ENCODE measurements at regions not wholly inside any gene's neighbourhood (a gene's known extent, or its start where the extent isn't known, plus 50 kb on each side); places are given as distances from the start of the nearest gene placed in this dataset.

DNA sequence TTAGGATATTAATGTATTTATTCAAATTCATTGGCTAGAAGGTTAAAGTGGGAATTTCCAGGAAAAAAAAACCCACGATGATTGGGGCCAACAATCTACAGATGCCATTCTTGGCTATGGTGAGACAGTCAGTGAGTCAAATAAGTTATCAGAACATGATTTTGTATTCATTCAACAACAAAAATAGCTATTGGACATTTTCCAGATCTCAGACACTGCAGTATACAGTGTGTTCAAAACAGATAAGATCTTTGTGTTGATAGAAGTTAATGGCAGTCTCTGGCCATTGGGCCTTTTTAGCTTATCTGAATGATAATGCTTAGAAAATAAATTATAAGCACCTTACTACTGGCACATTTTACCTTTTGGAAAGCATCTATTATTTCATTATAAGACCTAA lies 547.7 kb downstream of the MAT2B start:
- H4K20me1 ChIP-seq (ENCODE audit: insufficient read depth): no peaks in the 10 kb centered on the region
- DNase-seq: no peak
- H3K27me3 ChIP-seq (replicated peaks; ENCODE audit: insufficient read depth): no peaks in the 10 kb centered on the region
- H3K9me2 ChIP-seq (ENCODE audit: insufficient read depth): no peaks in the 10 kb centered on the region
- no peak overlapping the region for H3K27ac ChIP-seq
- no peaks in the 10 kb centered on the region for H3K79me2 ChIP-seq (ENCODE audit: insufficient read depth)
- H3K4me2 ChIP-seq (ENCODE audit: unreplicated experiment): no peak overlapping the region
- no peak for TF ChIP-seq EZH2phosphoT487 (IDR thresholded peaks at IDR 0.05; ENCODE audit: insufficient read depth, low read depth)
- TF ChIP-seq EZH2 (IDR thresholded peaks at IDR 0.05; ENCODE audit: insufficient read depth, poor library complexity, severe bottlenecking): no peak
- no peaks in the 10 kb centered on the region for H3K9me3 ChIP-seq (ENCODE audit: low read depth)
- H3F3A ChIP-seq (ENCODE audit: insufficient read depth): no peaks in the 10 kb centered on the region
- no peak overlapping the region for H3K4me3 ChIP-seq
- no peak overlapping the region for H3K9ac ChIP-seq
- H3K4me1 ChIP-seq (ENCODE audit: insufficient read depth): no peaks in the 10 kb centered on the region
- in situ Hi-C loops (cut with MboI): no loop called here
- no peaks in the 10 kb centered on the region for H3K36me3 ChIP-seq (ENCODE audit: low read depth)
- no peak overlapping the region for H2AFZ ChIP-seq
- WGBS, 2 experiments (ENCODE audit: low coverage in 1 of 2, low lambda C conversion rate in 2 of 2, missing lambda C conversion rate in 2 of 2): 38 to 50% methylated on average over 1 of the region's 1 CpG

DNA sequence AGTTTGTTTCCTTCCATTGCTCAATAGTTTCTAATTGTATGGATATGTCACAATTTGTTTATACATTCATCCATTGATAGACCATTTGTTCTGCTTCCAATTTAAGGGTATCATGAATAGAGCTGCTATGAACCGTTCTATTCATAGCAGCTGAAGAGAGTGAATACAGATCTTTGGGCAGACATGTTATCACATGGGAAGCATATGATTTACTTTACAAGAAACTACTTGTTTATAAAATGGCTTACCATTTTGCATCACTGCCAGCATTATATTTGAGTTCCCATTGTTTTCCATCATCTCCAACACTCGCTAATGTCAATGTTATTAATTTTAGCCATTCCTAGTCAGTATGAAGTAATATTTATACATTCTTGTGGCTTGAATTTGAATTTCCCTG lies 549.0 kb downstream of the MAT2B start:
- WGBS, 2 experiments (ENCODE audit: low coverage in 1 of 2, low lambda C conversion rate in 2 of 2, missing lambda C conversion rate in 2 of 2): 9 to 14% methylated on average over 2 of the region's 2 CpGs
- Histone ChIP-seq H3K27ac (no peak overlapping the region), H3K4me2 (ENCODE audit: unreplicated experiment) (no peak overlapping the region), H3K4me1 (ENCODE audit: insufficient read depth) (no peaks in the 10 kb centered on the region), H3K27me3 (replicated peaks; ENCODE audit: insufficient read depth) (no peaks in the 10 kb centered on the region), H3F3A (ENCODE audit: insufficient read depth) (no peaks in the 10 kb centered on the region), H2AFZ (no peak overlapping the region), H4K20me1 (ENCODE audit: insufficient read depth) (no peaks in the 10 kb centered on the region), H3K79me2 (ENCODE audit: insufficient read depth) (no peaks in the 10 kb centered on the region), H3K9ac (no peak overlapping the region), H3K9me3 (ENCODE audit: low read depth) (no peaks in the 10 kb centered on the region), H3K36me3 (ENCODE audit: low read depth) (no peaks in the 10 kb centered on the region), H3K9me2 (ENCODE audit: insufficient read depth) (no peaks in the 10 kb centered on the region), H3K4me3 (no peak overlapping the region)
- TF ChIP-seq EZH2phosphoT487 (IDR thresholded peaks at IDR 0.05; ENCODE audit: insufficient read depth, low read depth) (no peak), EZH2 (IDR thresholded peaks at IDR 0.05; ENCODE audit: insufficient read depth, poor library complexity, severe bottlenecking) (no peak)
- in situ Hi-C loops (cut with MboI): no loop called here
- no peak for DNase-seq

DNA sequence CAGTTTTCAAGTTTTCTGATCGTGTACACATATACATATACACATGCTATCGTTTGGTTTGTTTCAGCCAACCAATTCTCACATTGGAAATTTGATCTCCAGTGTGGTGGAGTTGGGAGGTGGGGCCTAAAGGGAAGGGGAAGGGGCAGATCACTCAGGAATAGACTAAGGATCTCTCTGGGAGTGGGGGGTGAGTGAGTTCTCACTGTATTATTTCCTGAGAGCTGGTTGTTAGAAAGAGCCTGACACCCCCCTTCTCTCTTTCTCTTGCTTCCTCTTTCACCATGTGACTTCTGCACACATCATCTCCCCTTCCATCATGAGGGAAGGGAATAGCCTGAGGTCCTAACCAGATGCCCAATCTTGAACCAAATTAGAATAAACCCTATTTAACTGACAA lies 551.7 kb downstream of the MAT2B start:
- Histone ChIP-seq H3K27ac (no peak overlapping the region), H3K4me2 (ENCODE audit: unreplicated experiment) (no peak overlapping the region), H3K4me3 (no peak overlapping the region), H2AFZ (no peak overlapping the region), H3K9me3 (ENCODE audit: low read depth) (no peaks in the 10 kb centered on the region), H3K9ac (no peak overlapping the region), H3K79me2 (ENCODE audit: insufficient read depth) (no peaks in the 10 kb centered on the region), H3K36me3 (ENCODE audit: low read depth) (no peaks in the 10 kb centered on the region), H3K4me1 (ENCODE audit: insufficient read depth) (no peaks in the 10 kb centered on the region), H4K20me1 (ENCODE audit: insufficient read depth) (no peaks in the 10 kb centered on the region), H3F3A (ENCODE audit: insufficient read depth) (no peaks in the 10 kb centered on the region), H3K9me2 (ENCODE audit: insufficient read depth) (no peaks in the 10 kb centered on the region), H3K27me3 (replicated peaks; ENCODE audit: insufficient read depth) (no peaks in the 10 kb centered on the region)
- in situ Hi-C loops (cut with MboI): no loop called here
- DNase-seq: no peak
- TF ChIP-seq EZH2 (IDR thresholded peaks at IDR 0.05; ENCODE audit: insufficient read depth, poor library complexity, severe bottlenecking): no peak
- TF ChIP-seq EZH2phosphoT487 (IDR thresholded peaks at IDR 0.05; ENCODE audit: insufficient read depth, low read depth): no peak
- WGBS, 2 experiments (ENCODE audit: low coverage in 1 of 2, low lambda C conversion rate in 2 of 2, missing lambda C conversion rate in 2 of 2): 9 to 21% methylated on average over 2 of the region's 2 CpGs

DNA sequence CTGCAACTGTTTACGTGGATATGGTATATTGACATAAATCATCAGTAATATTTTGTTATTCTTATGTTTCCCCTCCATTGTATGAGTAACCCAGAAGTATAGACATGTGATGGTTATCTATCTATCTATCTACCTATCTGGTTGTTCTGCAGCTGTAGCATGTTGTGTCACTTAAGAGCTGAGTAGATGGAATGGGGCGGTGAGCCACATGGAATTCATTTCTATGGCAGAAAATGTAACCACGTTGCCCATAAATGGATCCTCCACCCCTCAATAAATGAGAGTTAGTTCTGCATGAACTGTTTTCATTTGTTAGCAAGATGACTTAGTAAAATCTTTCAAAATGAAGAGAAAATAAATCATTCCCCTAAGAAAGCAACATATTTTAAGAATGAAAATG lies 553.2 kb downstream of the MAT2B start:
- Histone ChIP-seq H3F3A (ENCODE audit: insufficient read depth) (no peaks in the 10 kb centered on the region), H3K4me3 (no peak overlapping the region), H3K79me2 (ENCODE audit: insufficient read depth) (no peaks in the 10 kb centered on the region), H4K20me1 (ENCODE audit: insufficient read depth) (no peaks in the 10 kb centered on the region), H3K36me3 (ENCODE audit: low read depth) (no peaks in the 10 kb centered on the region), H3K27me3 (replicated peaks; ENCODE audit: insufficient read depth) (no peaks in the 10 kb centered on the region), H3K9me2 (ENCODE audit: insufficient read depth) (no peaks in the 10 kb centered on the region), H3K27ac (no peak overlapping the region), H2AFZ (no peak overlapping the region), H3K9ac (no peak overlapping the region), H3K4me1 (ENCODE audit: insufficient read depth) (no peaks in the 10 kb centered on the region), H3K4me2 (ENCODE audit: unreplicated experiment) (no peak overlapping the region), H3K9me3 (ENCODE audit: low read depth) (no peaks in the 10 kb centered on the region)
- in situ Hi-C loops (cut with MboI): no loop called here
- no peak for TF ChIP-seq EZH2phosphoT487 (IDR thresholded peaks at IDR 0.05; ENCODE audit: insufficient read depth, low read depth)
- no peak for TF ChIP-seq EZH2 (IDR thresholded peaks at IDR 0.05; ENCODE audit: insufficient read depth, poor library complexity, severe bottlenecking)
- no peak for DNase-seq
- 4 to 8% methylated on average over 3 of the region's 3 CpGs for WGBS, 2 experiments (ENCODE audit: low coverage in 1 of 2, low lambda C conversion rate in 2 of 2, missing lambda C conversion rate in 2 of 2)

DNA sequence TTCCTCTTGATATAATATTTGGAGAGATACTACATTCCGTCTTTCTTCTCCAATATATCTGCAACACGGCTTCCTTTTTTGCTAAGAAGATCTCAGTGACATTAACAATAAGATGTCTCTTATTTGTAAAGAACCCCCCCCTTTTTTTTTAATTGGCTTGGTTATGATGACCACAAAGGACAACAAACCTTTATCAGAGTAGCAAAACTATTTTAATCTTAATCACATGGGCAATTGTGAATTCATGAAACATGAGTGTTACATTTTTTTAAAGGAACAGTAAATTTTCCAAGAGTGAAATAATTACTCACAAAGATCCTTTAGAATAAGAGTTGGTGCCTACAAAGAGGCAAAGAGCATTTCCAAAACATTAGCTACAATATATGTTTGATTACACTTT lies 554.1 kb downstream of the MAT2B start:
- Histone ChIP-seq H3K9me3 (ENCODE audit: low read depth) (no peaks in the 10 kb centered on the region), H3K36me3 (ENCODE audit: low read depth) (no peaks in the 10 kb centered on the region)
- in situ Hi-C loops (cut with MboI): no loop called here

More for the DNA sequence above, 554.1 kb downstream of the MAT2B start:
- H3K27ac ChIP-seq: no peak overlapping the region
- H3K9me2 ChIP-seq (ENCODE audit: insufficient read depth): no peaks in the 10 kb centered on the region
- no peak for DNase-seq
- no peaks in the 10 kb centered on the region for H3K79me2 ChIP-seq (ENCODE audit: insufficient read depth)
- H3K4me3 ChIP-seq: no peak overlapping the region
- H4K20me1 ChIP-seq (ENCODE audit: insufficient read depth): no peaks in the 10 kb centered on the region
- no peak overlapping the region for H2AFZ ChIP-seq
- no peak overlapping the region for H3K9ac ChIP-seq
- no peaks in the 10 kb centered on the region for H3K27me3 ChIP-seq (replicated peaks; ENCODE audit: insufficient read depth)
- 34 to 44% methylated on average over 2 of the region's 2 CpGs for WGBS, 2 experiments (ENCODE audit: low coverage in 1 of 2, low lambda C conversion rate in 2 of 2, missing lambda C conversion rate in 2 of 2)
- no peak for TF ChIP-seq EZH2 (IDR thresholded peaks at IDR 0.05; ENCODE audit: insufficient read depth, poor library complexity, severe bottlenecking)
- no peak for TF ChIP-seq EZH2phosphoT487 (IDR thresholded peaks at IDR 0.05; ENCODE audit: insufficient read depth, low read depth)
- H3K4me2 ChIP-seq (ENCODE audit: unreplicated experiment): no peak overlapping the region
- no peaks in the 10 kb centered on the region for H3F3A ChIP-seq (ENCODE audit: insufficient read depth)
- no peaks in the 10 kb centered on the region for H3K4me1 ChIP-seq (ENCODE audit: insufficient read depth)
